ENCODE measurements at regions not wholly inside any gene's neighbourhood (a gene's known extent, or its start where the extent isn't known, plus 50 kb on each side); places are given as distances from the start of the nearest gene placed in this dataset.

GRCh38 chr10:28738200-28738599, 60.9 kb downstream of the BAMBI start:
- no peak for TF ChIP-seq CTCF (IDR thresholded peaks at IDR 0.05; ENCODE audit: low read length)
- TF ChIP-seq EZH2 (optimal IDR thresholded peaks at IDR 0.05; ENCODE audit: low read depth, low read length), result no peak
